SU-DHL-6 (cell line): ENCODE measurements at regions not wholly inside any gene's neighbourhood (a gene's known extent, or its start where the extent isn't known, plus 50 kb on each side); places are given as distances from the start of the nearest gene placed in this dataset.

ENCODE experiments used
- H2AFZ ChIP-seq: fragments of 200-600 bp; sonication (generic); 2 replicates; pipeline ENCODE4 v1.6.1; 2014; ENCODE audit warnings: low read depth, mild to moderate bottlenecking, moderate library complexity, mixed read lengths, antibody characterized with exemption, low read length; ENCODE audit not compliant: severe bottlenecking
- H3F3A ChIP-seq: fragments of 200-600 bp; shearing (Covaris generic); 2 replicates; pipeline ENCODE4 v1.6.0; 2016; ENCODE audit warnings: antibody characterized with exemption, mild to moderate bottlenecking; ENCODE audit not compliant: insufficient read depth
- H3K27ac ChIP-seq: fragments of 200-600 bp; sonication (generic); 2 replicates; pipeline ENCODE4 v1.5.1; 2016; ENCODE audit warnings: low read depth, mild to moderate bottlenecking, low read length, moderate library complexity, mixed read lengths
- H3K27me3 ChIP-seq: fragments of 200-600 bp; sonication (generic), shearing (Covaris generic); 2 replicates; pipeline ENCODE4 v1.6.0; 2014; ENCODE audit warnings: mild to moderate bottlenecking, low read length
- H3K36me3 ChIP-seq: fragments of 200-600 bp; sonication (generic); 2 replicates; pipeline ENCODE4 v1.6.1; 2014; ENCODE audit warnings: mild to moderate bottlenecking, low read length, mixed read lengths
- H3K4me2 ChIP-seq: fragments of 300-600, 200-600 bp; shearing (Covaris generic), sonication (generic); 2 replicates; pipeline ENCODE4 v1.6.0; 2014; ENCODE audit warnings: low read length, low read depth, mild to moderate bottlenecking; ENCODE audit not compliant: poor library complexity, severe bottlenecking
- H3K4me3 ChIP-seq: fragments of 200-600 bp; sonication (generic); 2 replicates; pipeline ENCODE4 v1.5.1; 2014; ENCODE audit warnings: antibody characterized with exemption, low read length, mild to moderate bottlenecking, mixed read lengths; ENCODE audit not compliant: insufficient read depth, poor library complexity, severe bottlenecking
- H3K79me2 ChIP-seq: fragments of 200-600 bp; sonication (generic); 2 replicates; pipeline ENCODE4 v1.6.1; 2014; ENCODE audit warnings: mild to moderate bottlenecking, low read length, moderate library complexity; ENCODE audit not compliant: insufficient read depth
- H3K9ac ChIP-seq: fragments of 200-600 bp; sonication (generic); 2 replicates; pipeline ENCODE4 v1.7.0; 2014; ENCODE audit warnings: mild to moderate bottlenecking, low read length
- H3K9me2 ChIP-seq: fragments of 200-600 bp; sonication (generic); replicated peaks from 2 replicates; pipeline ENCODE4 v1.6.1; 2014; ENCODE audit warnings: low read length; ENCODE audit not compliant: insufficient read depth
- H3K9me3 ChIP-seq: fragments of 200-600 bp; sonication (generic); 2 replicates; pipeline ENCODE4 v1.6.1; 2014; ENCODE audit warnings: low read length, mixed read lengths; ENCODE audit not compliant: insufficient read depth
- H4K20me1 ChIP-seq: fragments of 200-600 bp; sonication (generic); 2 replicates; pipeline ENCODE4 v1.6.1; 2014; ENCODE audit warnings: low read depth, mild to moderate bottlenecking, antibody characterized with exemption, low read length, moderate library complexity, mixed read lengths
- EZH2phosphoT487 ChIP-seq: fragments of 200-600 bp; sonication (generic), shearing (Covaris generic); conservative IDR thresholded peaks from 2 replicates; pipeline ENCODE4 v1.6.1; 2018; ENCODE audit warnings: mild to moderate bottlenecking, antibody characterized with exemption, low read length, moderate library complexity, mixed read lengths
- TF ChIP-seq, protein P1 (sequence below): fragments of 200-600 bp; sonication (generic); IDR thresholded peaks from one replicate; pipeline ENCODE4 v1.5.1; 2017; ENCODE audit warnings: antibody characterized with exemption, mild to moderate bottlenecking, low read length, moderate library complexity; ENCODE audit not compliant: insufficient read depth, poor library complexity, severe bottlenecking

DNA sequence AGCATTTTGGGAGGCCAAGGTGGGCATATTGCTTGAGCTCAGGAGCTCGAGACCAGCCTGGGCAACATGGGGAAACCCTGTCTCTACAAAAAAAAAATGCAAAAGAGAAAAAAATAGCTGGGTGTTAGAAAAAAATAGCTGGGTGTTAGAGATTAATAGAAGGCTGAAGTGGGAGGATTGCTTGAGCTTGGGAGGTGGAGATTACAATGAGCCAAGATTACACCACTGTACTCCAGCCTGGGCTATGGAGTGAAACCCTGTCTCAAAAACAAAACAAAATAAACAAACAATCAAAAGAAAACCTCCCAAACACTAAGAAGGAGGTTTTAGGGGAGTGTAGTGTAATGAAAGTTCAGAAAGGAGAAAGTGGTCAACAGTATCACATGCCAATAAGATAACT lies 202.1 kb downstream of the FLRT2 start:
- Histone ChIP-seq H2AFZ (no peak overlapping the region), H3F3A (no peaks in the 10 kb centered on the region), H3K9ac (no peak overlapping the region), H4K20me1 (no peaks in the 10 kb centered on the region), H3K9me3 (no peaks in the 10 kb centered on the region), H3K9me2 (no peaks in the 10 kb centered on the region), H3K36me3 (no peaks in the 10 kb centered on the region), H3K79me2 (no peaks in the 10 kb centered on the region), H3K4me3 (no peak overlapping the region), H3K4me2 (no peak overlapping the region), H3K27me3 (no peaks in the 10 kb centered on the region), H3K27ac (no peak overlapping the region)
- TF ChIP-seq, protein P1, sequence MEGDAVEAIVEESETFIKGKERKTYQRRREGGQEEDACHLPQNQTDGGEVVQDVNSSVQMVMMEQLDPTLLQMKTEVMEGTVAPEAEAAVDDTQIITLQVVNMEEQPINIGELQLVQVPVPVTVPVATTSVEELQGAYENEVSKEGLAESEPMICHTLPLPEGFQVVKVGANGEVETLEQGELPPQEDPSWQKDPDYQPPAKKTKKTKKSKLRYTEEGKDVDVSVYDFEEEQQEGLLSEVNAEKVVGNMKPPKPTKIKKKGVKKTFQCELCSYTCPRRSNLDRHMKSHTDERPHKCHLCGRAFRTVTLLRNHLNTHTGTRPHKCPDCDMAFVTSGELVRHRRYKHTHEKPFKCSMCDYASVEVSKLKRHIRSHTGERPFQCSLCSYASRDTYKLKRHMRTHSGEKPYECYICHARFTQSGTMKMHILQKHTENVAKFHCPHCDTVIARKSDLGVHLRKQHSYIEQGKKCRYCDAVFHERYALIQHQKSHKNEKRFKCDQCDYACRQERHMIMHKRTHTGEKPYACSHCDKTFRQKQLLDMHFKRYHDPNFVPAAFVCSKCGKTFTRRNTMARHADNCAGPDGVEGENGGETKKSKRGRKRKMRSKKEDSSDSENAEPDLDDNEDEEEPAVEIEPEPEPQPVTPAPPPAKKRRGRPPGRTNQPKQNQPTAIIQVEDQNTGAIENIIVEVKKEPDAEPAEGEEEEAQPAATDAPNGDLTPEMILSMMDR: no peak
- no peak for TF ChIP-seq EZH2phosphoT487

DNA sequence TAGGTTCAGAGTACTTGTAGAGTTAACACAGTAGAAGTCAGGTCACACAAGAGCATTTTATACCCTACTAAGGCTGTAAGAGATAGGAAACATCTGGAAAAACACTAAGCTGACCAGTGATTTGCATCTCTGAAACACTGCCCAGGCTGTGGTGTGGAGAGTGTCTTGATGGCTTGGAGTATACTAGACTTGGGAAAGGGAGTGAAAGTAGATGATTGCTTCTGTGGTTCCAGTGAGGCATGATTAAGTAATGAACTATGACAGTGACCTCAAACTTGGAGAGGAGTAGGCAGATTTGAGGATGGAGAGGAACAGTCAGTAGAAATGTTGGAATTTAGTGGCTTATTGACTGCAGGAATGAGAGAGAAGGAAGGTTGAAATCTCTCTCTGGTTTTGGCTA lies 201.2 kb downstream of the FLRT2 start:
- no peak overlapping the region for H3K4me2 ChIP-seq
- no peak overlapping the region for H3K27ac ChIP-seq
- H3K79me2 ChIP-seq: no peaks in the 10 kb centered on the region
- H3K9me3 ChIP-seq: no peaks in the 10 kb centered on the region
- no peaks in the 10 kb centered on the region for H3K9me2 ChIP-seq
- H3K9ac ChIP-seq: no peak overlapping the region
- no peak for TF ChIP-seq EZH2phosphoT487
- TF ChIP-seq, protein P1: no peak
- H2AFZ ChIP-seq: no peak overlapping the region
- no peak overlapping the region for H3K4me3 ChIP-seq
- no peaks in the 10 kb centered on the region for H3K27me3 ChIP-seq
- no peaks in the 10 kb centered on the region for H4K20me1 ChIP-seq
- H3F3A ChIP-seq: no peaks in the 10 kb centered on the region
- H3K36me3 ChIP-seq: no peaks in the 10 kb centered on the region

DNA sequence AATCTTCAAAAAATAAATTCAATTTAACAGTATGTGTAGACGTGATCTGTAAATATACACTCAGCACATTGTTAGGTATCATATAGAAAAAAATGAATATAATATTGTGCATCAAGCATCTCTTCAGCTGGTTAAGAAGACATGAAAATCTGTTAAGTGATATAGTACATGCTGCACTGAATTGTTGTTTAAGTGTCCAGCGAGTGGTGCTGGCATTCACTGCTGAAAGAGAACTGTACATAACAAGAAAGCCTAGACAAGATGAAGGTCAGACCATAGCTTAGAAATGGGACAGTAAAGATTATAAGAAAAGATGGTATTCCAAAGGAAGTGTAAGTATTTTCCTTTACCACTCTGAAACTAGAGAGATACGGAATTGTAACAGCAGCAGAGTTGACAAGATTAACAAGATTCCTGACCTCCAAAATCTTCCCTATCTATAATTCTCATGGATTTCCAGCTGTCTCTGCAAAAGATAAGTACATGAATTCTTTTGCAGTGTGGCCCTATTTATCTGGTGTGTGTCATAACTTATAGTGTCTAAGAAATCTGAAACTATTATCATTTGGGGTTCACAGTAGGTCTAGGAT lies 198.6 kb downstream of the FLRT2 start:
- Histone ChIP-seq H3F3A (no peaks in the 10 kb centered on the region), H3K36me3 (no peaks in the 10 kb centered on the region), H3K9me2 (no peaks in the 10 kb centered on the region), H3K4me3 (no peak overlapping the region), H4K20me1 (no peaks in the 10 kb centered on the region), H3K9me3 (no peaks in the 10 kb centered on the region), H3K27ac (no peak overlapping the region), H2AFZ (no peak overlapping the region), H3K4me2 (no peak overlapping the region), H3K27me3 (no peaks in the 10 kb centered on the region), H3K9ac (no peak overlapping the region), H3K79me2 (no peaks in the 10 kb centered on the region)
- TF ChIP-seq, protein P1: no peak
- no peak for TF ChIP-seq EZH2phosphoT487
